Common myeloid progenitor, CD34-positive (primary cell): ENCODE measurements at regions not wholly inside any gene's neighbourhood (a gene's known extent, or its start where the extent isn't known, plus 50 kb on each side); places are given as distances from the start of the nearest gene placed in this dataset.

Experiments
- CTCF ChIA-PET: fragments of 350-600 bp; sonication (Branson Sonifier 250); formaldehyde crosslinking; loops from one replicate; lab custom pipeline; 2021; ENCODE audit warnings: antibody characterized with exemption; lab: Charles Lee
- POLR2A ChIA-PET: fragments of 350-600 bp; sonication (Branson Sonifier 250); formaldehyde crosslinking; loops from one replicate; lab custom pipeline; 2021; ENCODE audit warnings: antibody characterized with exemption; lab: Charles Lee
- DNase-seq, 3 donors: peaks; one replicate each; pipeline versions ENCODE4 v3.0.0 to v3.0.0-alpha.2; 2013
- H3K27ac ChIP-seq, 2 experiments: 1 replicate in 1 of 2; 2 replicates in 1 of 2; pipeline ENCODE4 v1.7.0; 2013; ENCODE audit warnings: inconsistent platforms in 2 of 2, low read length in 2 of 2, mild to moderate bottlenecking in 2 of 2, low read depth in 1 of 2, moderate library complexity in 1 of 2; ENCODE audit not compliant: severe bottlenecking in 2 of 2, insufficient read depth in 1 of 2, poor library complexity in 1 of 2
- H3K27me3 ChIP-seq, 5 experiments: replicated peaks in 2 of 5; 1 replicate in 3 of 5; 2 replicates in 2 of 5; pipeline versions ENCODE4 v1.6.1 to v1.7.0; 2013; ENCODE audit warnings: low read length in 4 of 5, mild to moderate bottlenecking in 2 of 5, moderate library complexity in 2 of 5, inconsistent platforms in 1 of 5; ENCODE audit not compliant: insufficient read depth in 5 of 5, control insufficient read depth in 4 of 5
- H3K36me3 ChIP-seq, 4 experiments: 1 replicate in 2 of 4; 2 replicates in 2 of 4; pipeline versions ENCODE4 v1.6.1 to v1.7.0; 2013; ENCODE audit warnings: low read length in 3 of 4, control low read depth in 1 of 4, mild to moderate bottlenecking in 1 of 4; ENCODE audit not compliant: control insufficient read depth in 4 of 4, insufficient read depth in 4 of 4
- H3K4me1 ChIP-seq, 4 experiments: 1 replicate in 3 of 4; 2 replicates in 1 of 4; pipeline versions ENCODE4 v1.6.1 to v1.7.1; 2013; ENCODE audit warnings: low read length in 3 of 4, mild to moderate bottlenecking in 3 of 4, control low read depth in 1 of 4, inconsistent platforms in 1 of 4, moderate library complexity in 1 of 4; ENCODE audit not compliant: control insufficient read depth in 4 of 4, insufficient read depth in 4 of 4; ENCODE audit errors: control extremely low read depth in 1 of 4
- H3K4me3 ChIP-seq, 7 experiments: 1 replicate in 4 of 7; 2 replicates in 3 of 7; pipeline versions ENCODE4 v1.5.1 to v1.7.0; 2013; ENCODE audit warnings: mild to moderate bottlenecking in 7 of 7, low read length in 6 of 7, moderate library complexity in 6 of 7, inconsistent platforms in 2 of 7, low read depth in 2 of 7, control low read depth in 1 of 7; ENCODE audit not compliant: insufficient read depth in 4 of 7, control insufficient read depth in 1 of 7; ENCODE audit errors: extremely low read depth in 1 of 7
- H3K9me3 ChIP-seq, 5 experiments: 1 replicate in 4 of 5; 2 replicates in 1 of 5; pipeline versions ENCODE4 v1.6.1 to v1.7.1; 2013; ENCODE audit warnings: low read length in 4 of 5, mild to moderate bottlenecking in 2 of 5, inconsistent platforms in 1 of 5, low read depth in 1 of 5, moderate library complexity in 1 of 5; ENCODE audit not compliant: control insufficient read depth in 4 of 5, insufficient read depth in 2 of 5; ENCODE audit errors: control extremely low read depth in 1 of 5
- WGBS: methylation state at CpG from one replicate; pipeline ENCODE4 v1.1.5; 2013; ENCODE audit not compliant: insufficient coverage; 5-methylcytosine and 5-hydroxymethylcytosine counted together

DNA sequence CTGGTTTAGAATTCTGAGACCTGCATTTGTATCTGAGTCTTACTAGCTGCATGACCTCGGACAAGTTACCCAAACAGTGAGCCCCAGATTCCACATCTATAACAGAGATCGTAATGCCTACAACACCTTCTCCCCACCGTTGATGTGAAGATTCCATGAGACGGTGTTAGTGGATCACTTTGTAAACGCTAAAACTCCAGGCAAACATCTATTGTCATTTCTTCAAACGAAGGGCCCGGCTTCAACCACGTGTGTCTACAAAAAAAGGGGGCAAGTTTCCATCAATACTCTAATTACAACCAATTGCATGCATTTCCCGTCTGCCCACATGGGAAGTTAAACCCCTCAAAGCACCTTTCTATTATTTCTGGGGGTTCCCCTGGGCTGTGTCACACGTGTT is 99.1 kb upstream of the ENPP6 start:
- CTCF ChIA-PET = interaction anchor here (1.6 kb wide), 1 partner anchor 10 kb away, joined by 6 read pairs; no protein-coding TSS in a partner anchor
- POLR2A ChIA-PET = interaction anchor here (1.1 kb wide), 1 partner anchor 153 kb away, joined by 3 read pairs; no protein-coding TSS in a partner anchor
- peaks cover 0 to 18% (median 2%) of the 10 kb centered on the region in 4 experiments for H3K4me1 ChIP-seq
- WGBS = 98% methylated on average over 10 of the region's 10 CpGs
- H3K9me3 ChIP-seq = no peaks in the 10 kb centered on the region
- H3K27ac ChIP-seq = no peak overlapping the region
- H3K36me3 ChIP-seq = no peaks in the 10 kb centered on the region
- no peak overlapping the region for H3K4me3 ChIP-seq
- DNase-seq = no peak
- no peaks in the 10 kb centered on the region for H3K27me3 ChIP-seq

DNA sequence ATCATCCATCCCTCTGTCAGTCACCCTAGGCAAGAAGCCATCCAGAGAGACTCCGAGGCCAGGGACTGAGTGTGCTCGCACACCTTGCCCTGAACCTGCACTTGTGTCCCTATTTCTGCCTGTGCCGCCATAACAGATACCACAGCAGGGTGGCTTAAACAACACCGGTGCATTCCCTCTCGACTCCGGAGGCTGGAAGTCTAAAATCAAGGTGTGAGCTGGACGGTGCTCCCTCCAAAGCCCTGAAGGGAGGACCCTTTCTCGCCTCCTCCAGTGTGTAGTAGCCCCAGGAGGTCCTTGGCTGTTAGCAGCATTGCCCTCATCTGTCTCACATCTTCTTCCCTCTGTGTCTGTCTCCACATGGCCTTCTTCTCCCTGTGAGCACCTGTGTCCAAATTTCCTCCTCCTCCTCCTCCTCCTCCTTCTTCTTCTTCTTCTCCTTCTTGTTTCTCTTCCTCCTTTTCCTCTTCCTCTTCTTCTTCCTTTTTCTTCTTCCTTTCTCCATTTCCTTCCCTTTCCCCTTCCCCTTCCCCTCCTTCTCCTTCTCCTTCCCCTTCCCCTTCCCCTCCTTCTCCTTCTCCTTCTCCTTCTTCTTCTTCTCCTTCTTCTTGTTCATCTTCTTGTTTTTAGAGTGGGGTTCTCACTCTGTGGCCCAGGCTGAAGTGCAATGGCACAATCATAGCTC is 98.1 kb upstream of the ENPP6 start:
- no peak overlapping the region for H3K4me3 ChIP-seq
- peaks cover 0 to 18% (median 3%) of the 10 kb centered on the region in 4 experiments for H3K4me1 ChIP-seq
- no peaks in the 10 kb centered on the region for H3K27me3 ChIP-seq
- H3K9me3 ChIP-seq = no peaks in the 10 kb centered on the region
- ChIA-PET POLR2A (interaction anchor here (1.1 kb wide), 1 partner anchor 154 kb away, joined by 3 read pairs; no protein-coding TSS in a partner anchor), CTCF (interaction anchor here (1.4 to 1.6 kb wide), 3 partner anchors 9 to 11 kb away, joined by 3 to 6 read pairs (median 4); no protein-coding TSS in a partner anchor)
- DNase-seq = no peak
- H3K27ac ChIP-seq = no peak overlapping the region
- no peaks in the 10 kb centered on the region for H3K36me3 ChIP-seq
- 96% methylated on average over 8 of the region's 8 CpGs for WGBS

DNA sequence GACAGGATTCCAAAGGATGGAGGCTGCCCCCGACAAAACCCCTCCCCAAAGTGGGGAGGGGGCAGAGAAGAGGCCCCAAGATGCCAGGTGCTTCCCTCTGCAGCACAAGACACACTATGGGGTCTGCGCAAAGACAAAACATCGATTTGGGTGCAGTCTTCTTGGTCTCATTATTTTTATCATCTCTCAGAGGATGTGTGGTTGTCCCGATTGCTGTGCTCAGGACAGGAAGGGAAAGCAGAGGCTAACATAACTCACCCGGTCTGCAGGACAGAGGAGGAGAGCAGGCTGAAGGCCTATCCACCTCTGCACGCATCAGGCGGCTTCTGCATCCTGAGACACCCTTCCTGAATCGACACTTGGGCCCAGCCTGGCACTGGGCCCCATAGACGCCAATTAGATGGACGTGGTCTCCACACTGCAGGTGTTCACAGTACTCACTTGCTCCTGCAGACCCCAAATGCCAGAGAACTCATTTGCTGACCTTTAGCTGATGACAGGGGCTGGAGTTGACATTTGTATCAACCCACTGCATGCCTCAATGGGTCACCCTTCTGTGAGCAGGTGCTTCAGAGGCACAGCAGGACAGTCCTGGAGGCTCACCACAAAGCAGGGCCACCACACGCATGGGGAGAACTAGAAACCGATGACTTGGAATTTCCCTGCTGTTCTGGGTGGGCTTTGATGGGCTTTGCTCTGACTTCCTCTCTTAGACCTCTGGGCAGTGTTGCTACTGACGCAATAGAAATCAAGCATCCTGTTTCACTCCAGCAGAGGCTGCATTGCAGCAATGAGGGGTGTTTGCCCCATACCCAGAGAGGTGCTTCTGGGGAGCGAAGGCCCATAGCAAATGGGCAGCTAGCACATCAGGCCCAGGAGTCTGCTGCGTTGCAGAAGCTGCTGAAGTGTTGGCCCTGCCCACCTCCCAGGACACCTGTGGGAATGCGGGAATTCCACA is 96.3 kb upstream of the ENPP6 start:
- H3K9me3 ChIP-seq = no peaks in the 10 kb centered on the region
- H3K4me1 ChIP-seq = peaks cover 0 to 18% (median 3%) of the 10 kb centered on the region in 4 experiments
- 87% methylated on average over 13 of the region's 16 CpGs for WGBS
- ChIA-PET POLR2A (no interaction called here), CTCF (interaction anchor here (1.4 kb wide), 1 partner anchor 7 kb away, joined by 4 read pairs; no protein-coding TSS in a partner anchor)
- H3K36me3 ChIP-seq = no peaks in the 10 kb centered on the region
- H3K4me3 ChIP-seq = no peak overlapping the region
- no peak overlapping the region for H3K27ac ChIP-seq
- DNase-seq = peak in 2 of 3 donors; percentile 67 to 72
- no peaks in the 10 kb centered on the region for H3K27me3 ChIP-seq

DNA sequence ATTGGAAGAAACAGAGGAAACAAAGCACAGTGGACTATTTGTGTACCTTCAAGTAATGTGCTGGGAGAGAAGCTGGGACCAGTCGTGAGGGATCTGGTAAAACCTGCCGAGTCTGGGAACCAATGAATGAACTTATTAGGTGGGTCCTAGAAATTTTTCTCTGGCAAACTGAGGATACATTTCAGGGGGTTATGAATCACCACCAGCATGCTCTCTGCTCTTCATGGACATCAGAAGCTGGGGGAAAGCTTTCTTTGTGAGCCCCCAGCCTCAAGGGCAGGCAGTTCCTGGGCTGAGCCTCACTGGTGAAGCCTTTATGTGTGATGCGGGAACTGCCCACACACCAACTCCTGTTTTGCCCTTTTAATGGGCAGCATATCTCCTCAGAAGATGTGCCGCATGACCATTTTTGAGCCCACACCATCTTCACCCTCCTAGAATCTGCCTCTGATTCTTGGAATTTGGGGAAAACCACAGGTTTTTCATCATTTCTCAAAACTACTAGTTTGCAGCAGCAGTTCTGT is 95.4 kb upstream of the ENPP6 start:
- Histone ChIP-seq H3K27me3 (no peaks in the 10 kb centered on the region), H3K36me3 (no peaks in the 10 kb centered on the region), H3K4me3 (no peak overlapping the region), H3K9me3 (no peaks in the 10 kb centered on the region), H3K27ac (no peak overlapping the region), H3K4me1 (peaks cover 0 to 18% (median 3%) of the 10 kb centered on the region in 4 experiments)
- POLR2A ChIA-PET = no interaction called here
- WGBS = 100% methylated on average over 4 of the region's 4 CpGs
- DNase-seq = no peak
- CTCF ChIA-PET = no interaction called here

DNA sequence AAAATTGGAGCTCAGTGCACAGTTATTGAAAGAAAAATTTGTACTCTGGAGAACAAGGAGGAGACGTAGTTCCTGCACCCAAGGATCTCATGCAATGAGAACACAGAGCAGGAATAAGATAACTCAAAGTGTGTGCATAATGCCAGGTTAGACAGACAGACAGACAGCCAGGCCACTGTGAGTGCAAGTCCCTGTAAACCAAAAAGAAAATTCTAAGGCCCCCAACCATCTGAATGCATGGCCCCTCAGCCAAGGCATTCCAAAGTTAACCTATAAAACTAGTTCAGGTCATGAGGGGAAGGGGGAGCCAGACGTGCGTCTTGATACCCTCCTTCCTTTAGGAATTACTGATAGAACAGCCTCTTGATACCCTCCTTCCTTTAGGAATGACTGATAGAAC is 94.5 kb upstream of the ENPP6 start:
- Histone ChIP-seq H3K9me3 (no peaks in the 10 kb centered on the region), H3K4me1 (peaks cover 0 to 18% (median 3%) of the 10 kb centered on the region in 4 experiments), H3K36me3 (no peaks in the 10 kb centered on the region), H3K27ac (no peak overlapping the region), H3K27me3 (no peaks in the 10 kb centered on the region), H3K4me3 (no peak overlapping the region)
- CTCF ChIA-PET = no interaction called here
- POLR2A ChIA-PET = no interaction called here
- DNase-seq = no peak
- 100% methylated on average over 3 of the region's 3 CpGs for WGBS

DNA sequence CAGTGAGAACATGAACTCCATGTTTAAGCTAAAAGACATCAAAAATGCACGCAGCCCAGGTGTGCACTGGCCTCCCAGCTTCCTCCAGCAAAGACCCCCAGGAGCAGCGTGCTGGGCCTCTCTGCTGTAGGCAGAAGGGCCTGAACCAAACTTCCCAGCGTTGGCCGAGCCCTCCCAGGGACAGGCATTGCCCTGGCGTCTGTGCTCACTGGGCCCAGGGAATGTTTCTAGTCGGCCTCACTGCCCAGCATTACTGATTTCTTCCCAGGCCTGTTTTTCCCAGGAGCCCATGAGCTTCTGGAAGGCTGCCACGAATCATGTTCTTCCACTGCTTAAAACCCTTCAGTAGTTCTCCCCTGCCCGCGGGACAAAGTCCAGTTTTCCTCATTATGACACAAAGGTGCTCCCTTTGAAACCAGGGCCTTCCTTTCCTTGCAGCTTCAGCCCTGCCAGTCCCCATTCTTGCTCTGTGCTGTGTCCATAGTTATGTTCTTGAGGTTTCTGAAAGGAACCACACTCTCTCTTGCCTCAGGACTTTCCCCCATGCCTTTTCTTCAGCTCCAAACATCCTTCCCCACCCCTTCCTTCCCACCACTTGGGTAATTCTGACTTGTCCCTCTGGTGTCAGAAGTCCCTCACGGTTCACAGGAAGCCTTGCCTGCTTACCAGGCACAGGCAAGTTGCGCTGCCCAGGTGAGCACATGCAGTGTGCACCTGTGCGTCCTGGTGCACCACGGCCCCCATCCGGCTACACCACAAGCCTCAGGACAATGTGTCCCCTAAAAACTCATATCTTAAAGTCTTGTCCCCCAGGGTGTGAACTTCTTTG is 93.4 kb upstream of the ENPP6 start:
- CTCF ChIA-PET = interaction anchor here (1.9 kb wide), 1 partner anchor 10 kb away, joined by 9 read pairs; no protein-coding TSS in a partner anchor
- Histone ChIP-seq H3K4me1 (peaks cover 0 to 18% (median 3%) of the 10 kb centered on the region in 4 experiments), H3K27ac (no peak overlapping the region), H3K36me3 (no peaks in the 10 kb centered on the region), H3K4me3 (no peak overlapping the region), H3K27me3 (no peaks in the 10 kb centered on the region), H3K9me3 (no peaks in the 10 kb centered on the region)
- DNase-seq = no peak
- WGBS = 89% methylated on average over 14 of the region's 14 CpGs
- POLR2A ChIA-PET = no interaction called here
